HG02588 (cell line): ENCODE measurements at regions not wholly inside any gene's neighbourhood (a gene's known extent, or its start where the extent isn't known, plus 50 kb on each side); places are given as distances from the start of the nearest gene placed in this dataset.

ENCODE experiments used
- ATAC-seq: cut with Tn5 transposase; IDR thresholded peaks from one replicate; pipeline ENCODE4 v1.9.1; 2021; ENCODE audit warnings: mild to moderate bottlenecking, moderate library complexity; ENCODE audit not compliant: unreplicated experiment

- no peak for ATAC-seq
Measured at GRCh38 chr5:4254736-4255135, 659.1 kb downstream of the IRX1 start.

DNA sequence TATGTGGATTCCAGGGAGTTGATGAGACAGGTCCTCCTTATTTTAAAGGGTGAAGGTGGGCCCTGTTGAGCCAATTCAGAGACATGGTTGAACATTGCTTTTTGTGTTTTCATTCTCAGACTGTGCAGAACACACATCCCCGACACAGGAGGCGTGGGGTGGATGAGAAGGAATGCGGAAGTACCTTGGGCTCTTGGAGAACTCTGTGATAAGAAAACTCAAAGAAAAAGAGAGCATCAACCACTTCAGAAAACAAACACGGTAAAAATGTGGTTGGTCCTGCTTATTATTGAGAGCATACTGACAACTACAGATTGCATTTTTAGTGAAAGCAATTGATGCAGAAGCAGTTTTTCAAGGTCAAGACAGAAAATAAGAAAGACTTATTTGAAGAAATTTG is 659.8 kb downstream of the IRX1 start:
- ATAC-seq = no peak

DNA sequence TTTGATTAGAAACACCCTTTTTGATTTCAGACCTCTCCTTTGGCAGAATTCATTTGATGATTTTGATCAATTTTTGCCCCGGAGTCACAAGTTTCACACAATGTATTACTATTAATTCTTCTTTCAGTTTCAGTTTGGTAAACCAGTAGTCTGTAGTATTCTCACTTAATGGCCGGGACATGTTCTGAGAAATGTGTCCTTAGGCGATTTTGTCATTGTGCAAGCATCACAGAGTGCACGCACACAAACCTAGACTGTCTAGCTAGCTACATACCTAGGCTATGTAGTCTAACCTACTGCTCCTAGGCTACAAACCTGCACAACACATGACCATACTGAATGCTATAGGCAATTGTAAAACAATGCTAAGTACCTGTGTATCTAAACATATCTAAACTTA is 662.5 kb downstream of the IRX1 start:
- ATAC-seq = no peak

GRCh38 chr5:4271193-4271592 is 675.6 kb downstream of the IRX1 start:
- no peak for ATAC-seq

GRCh38 chr5:4275232-4275631 is 679.6 kb downstream of the IRX1 start:
- no peak for ATAC-seq

GRCh38 chr5:4294878-4295277 is 699.2 kb downstream of the IRX1 start:
- ATAC-seq = no peak

DNA sequence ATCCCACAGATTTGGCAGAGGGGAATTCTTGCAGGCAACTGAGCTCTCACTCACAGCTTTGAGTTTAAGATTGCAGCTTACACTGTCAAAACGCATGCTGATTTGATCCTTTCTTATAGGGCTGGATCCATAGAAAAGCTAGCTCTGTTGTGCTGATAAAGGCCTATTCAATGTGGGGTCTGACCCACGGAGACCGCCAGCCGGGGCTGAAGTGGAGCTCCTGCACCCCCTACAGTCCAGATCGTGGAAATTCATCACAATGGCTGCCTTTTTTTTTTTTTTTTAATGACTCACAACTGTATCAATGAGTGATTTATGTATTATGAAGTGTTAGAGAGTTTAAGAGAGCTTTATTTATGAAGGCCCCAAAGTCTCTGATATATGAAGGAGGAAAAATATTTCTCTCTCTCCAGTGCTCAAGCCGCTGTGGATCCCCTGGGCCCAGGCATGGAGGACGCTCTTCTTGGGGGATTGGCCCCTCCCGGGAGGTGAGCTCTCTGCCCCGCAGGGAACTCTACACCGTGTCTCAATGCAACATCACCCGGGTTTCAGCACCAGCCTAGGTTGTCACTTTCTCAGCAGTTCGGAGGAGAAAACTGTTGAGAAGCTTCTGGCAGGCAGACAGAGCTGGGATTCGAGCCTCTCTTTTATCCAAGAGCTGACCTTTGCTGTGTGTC is 700.2 kb downstream of the IRX1 start:
- ATAC-seq = no peak

GRCh38 chr5:4306057-4306456 is 710.4 kb downstream of the IRX1 start:
- no peak for ATAC-seq

GRCh38 chr5:4309026-4309425 is 713.4 kb downstream of the IRX1 start:
- no peak for ATAC-seq

GRCh38 chr5:4313138-4313537 is 717.5 kb downstream of the IRX1 start:
- ATAC-seq = no peak

GRCh38 chr5:4319478-4320128 is 724.0 kb downstream of the IRX1 start:
- no peak for ATAC-seq

DNA sequence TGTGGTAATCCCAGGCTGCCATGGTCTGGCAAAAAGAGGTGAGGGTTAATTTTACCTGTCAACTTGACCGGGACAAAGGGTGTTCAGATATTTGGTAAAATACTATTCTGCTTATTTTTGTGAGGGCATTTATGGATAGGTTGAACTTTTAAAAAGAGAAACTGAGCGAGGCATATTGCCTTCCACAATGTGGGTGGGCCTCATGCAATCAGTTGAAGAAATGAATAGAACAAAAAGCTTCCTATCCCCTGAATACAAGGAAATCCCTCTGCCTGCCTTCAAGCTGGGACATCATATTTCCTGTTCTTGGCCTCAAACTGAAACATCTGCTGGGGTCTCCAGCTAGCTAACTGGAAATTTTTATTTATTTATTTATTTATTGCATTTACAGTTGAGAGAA is 734.7 kb downstream of the IRX1 start:
- ATAC-seq = no peak

DNA sequence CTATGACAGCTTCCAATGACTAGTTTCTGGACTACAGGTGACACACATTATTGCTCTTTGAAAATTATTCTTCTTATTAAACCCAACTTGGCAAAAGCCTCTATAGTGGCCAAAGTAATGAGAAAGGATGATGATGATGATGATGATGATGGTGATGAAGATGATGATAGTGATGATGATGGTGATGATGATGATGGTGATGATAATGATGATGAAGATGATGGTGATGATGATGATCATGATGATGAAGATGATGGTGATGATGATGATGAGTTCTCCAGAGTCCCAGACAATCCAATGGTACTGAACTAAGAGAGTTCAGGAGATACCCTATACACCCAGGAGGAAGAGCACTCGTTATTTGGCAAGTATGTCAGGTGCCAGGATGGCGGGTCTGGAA is 739.4 kb downstream of the IRX1 start:
- no peak for ATAC-seq

- ATAC-seq = no peak
Measured at GRCh38 chr5:4337519-4337918, 741.9 kb downstream of the IRX1 start.

GRCh38 chr5:4339949-4340348 is 744.3 kb downstream of the IRX1 start:
- no peak for ATAC-seq

GRCh38 chr5:4345850-4346249 is 750.2 kb downstream of the IRX1 start:
- no peak for ATAC-seq

DNA sequence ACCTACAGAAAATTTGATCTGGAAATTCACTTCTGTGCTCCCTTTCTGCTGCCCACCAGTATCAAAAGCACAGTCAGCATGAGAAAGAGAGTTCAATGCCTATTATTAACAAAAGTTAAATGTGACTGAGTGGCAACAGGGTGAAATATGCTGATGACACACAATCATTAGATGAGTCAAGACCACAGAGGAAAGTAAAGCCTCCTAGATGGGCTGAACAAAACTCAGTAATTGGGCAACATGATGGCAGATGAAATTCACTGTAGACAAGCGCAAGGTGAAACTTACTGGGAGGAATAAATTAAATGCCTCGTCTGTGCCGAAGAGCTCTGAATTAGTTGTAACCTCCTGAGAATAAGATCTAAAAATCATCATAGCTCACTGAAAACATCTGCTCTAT is 752.8 kb downstream of the IRX1 start:
- no peak for ATAC-seq

GRCh38 chr5:4348919-4349318 is 753.3 kb downstream of the IRX1 start:
- no peak for ATAC-seq

- ATAC-seq = no peak
Measured at GRCh38 chr5:4356201-4356600, 760.6 kb downstream of the IRX1 start.

- no peak for ATAC-seq
Measured at GRCh38 chr5:4359847-4360246, 764.2 kb downstream of the IRX1 start.

DNA sequence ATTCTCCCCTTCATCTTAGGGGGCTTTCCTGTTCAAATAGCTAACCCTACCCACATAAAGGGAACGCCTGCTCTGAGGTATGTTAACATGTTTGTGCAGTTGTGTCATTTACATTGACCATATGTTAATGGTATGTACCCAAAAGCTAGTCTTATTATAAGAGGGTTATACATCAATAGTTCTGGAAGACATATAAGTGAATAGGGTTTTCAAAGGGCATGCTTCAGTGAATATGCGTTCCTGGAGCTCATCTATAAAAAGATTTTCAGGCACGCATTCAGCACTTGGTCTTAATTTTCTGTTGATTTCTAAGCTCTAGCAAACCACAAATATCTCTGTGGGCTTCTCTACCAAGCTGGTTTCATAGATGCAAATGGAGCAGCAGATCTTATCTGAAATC is 766.1 kb downstream of the IRX1 start:
- ATAC-seq = no peak

DNA sequence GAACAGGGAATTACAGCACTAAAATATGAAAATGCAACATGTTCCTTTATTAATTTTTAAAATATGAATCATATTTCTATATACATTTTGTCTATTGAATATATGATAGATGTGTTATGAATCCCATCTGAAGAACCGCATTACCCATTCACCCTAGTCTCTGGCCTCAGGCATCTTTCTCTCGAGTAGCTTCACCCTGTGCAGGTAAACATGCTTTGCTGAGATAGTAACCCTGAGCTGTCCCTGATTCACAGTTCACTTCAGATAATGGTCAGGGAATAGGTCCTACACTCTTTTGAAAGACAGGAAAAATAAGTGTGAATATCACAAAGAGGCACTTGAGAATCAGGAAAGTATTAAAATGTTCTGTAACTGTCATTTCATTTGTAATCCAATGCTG is 766.8 kb downstream of the IRX1 start:
- ATAC-seq = no peak

DNA sequence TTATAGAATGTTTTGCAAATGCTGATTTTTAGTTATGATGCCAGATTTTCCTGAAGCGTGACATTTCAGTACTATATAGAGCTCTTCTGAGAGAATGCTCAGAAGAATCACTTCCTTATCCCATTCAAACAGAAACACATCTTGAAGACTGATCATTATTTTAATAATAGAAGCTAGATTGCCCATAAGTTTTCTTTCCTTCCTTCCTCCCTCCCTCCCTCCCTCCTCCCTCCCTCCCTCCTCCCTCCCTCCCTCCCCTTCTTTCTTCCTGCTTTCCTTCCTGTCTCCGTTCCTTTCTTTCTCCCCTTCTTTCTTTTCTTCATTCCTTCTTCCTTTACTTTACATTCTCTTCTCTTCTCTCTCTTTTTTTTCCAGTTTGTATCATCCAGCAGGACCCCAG is 767.4 kb downstream of the IRX1 start:
- ATAC-seq = no peak
